DND-41 (cell line): ENCODE measurements at regions not wholly inside any gene's neighbourhood (a gene's known extent, or its start where the extent isn't known, plus 50 kb on each side); places are given as distances from the start of the nearest gene placed in this dataset.

Experiments used
- ATAC-seq: fragments of 200-7000 bp; cut with Tn5 transposase; 3 replicates; pipeline ENCODE4 v1.9.1; 2021; ENCODE audit warnings: low read depth; ENCODE audit not compliant: insufficient read depth
- DNase-seq: peaks from one replicate; pipeline ENCODE4 v3.0.0-alpha.2; 2020
- H2AFZ ChIP-seq: 2 replicates; pipeline ENCODE4 v1.6.0; 2012; ENCODE audit warnings: low read depth, low read length
- H3K27ac ChIP-seq: 2 replicates; pipeline ENCODE4 v1.5.1; 2012; ENCODE audit warnings: low read length, inconsistent platforms
- H3K27me3 ChIP-seq: fragments of 200-600 bp; sonication (generic); 2 replicates; pipeline ENCODE4 v1.6.0; 2012; ENCODE audit warnings: low read length, mild to moderate bottlenecking, inconsistent platforms; ENCODE audit not compliant: insufficient read depth, poor library complexity
- H3K36me3 ChIP-seq: 2 replicates; pipeline ENCODE4 v1.5.1; 2012; ENCODE audit warnings: low read length, inconsistent platforms; ENCODE audit not compliant: insufficient read depth
- H3K4me1 ChIP-seq: 2 replicates; pipeline ENCODE4 v1.5.1; 2012; ENCODE audit warnings: mild to moderate bottlenecking, low read length; ENCODE audit not compliant: insufficient read depth
- H3K4me2 ChIP-seq: 2 replicates; pipeline ENCODE4 v1.6.0; 2012; ENCODE audit warnings: mild to moderate bottlenecking, moderate library complexity, low read length, inconsistent platforms; ENCODE audit not compliant: insufficient read depth
- H3K4me3 ChIP-seq, 2 experiments: fragments of 200-600 bp in 1 of 2; shearing (Covaris generic) in 1 of 2; 2 replicates each; pipeline ENCODE4 v1.5.1; 2012 to 2016; ENCODE audit warnings: inconsistent platforms in 2 of 2, low read length in 2 of 2, mild to moderate bottlenecking in 2 of 2, low read depth in 1 of 2, moderate library complexity in 1 of 2
- H3K79me2 ChIP-seq: 2 replicates; pipeline ENCODE4 v1.6.0; 2012; ENCODE audit warnings: low read length, inconsistent platforms; ENCODE audit not compliant: insufficient read depth
- H3K9ac ChIP-seq: 2 replicates; pipeline ENCODE4 v1.6.0; 2012; ENCODE audit warnings: low read depth, mild to moderate bottlenecking, inconsistent platforms, low read length, moderate library complexity
- H3K9me3 ChIP-seq: 2 replicates; pipeline ENCODE4 v1.5.1; 2012; ENCODE audit warnings: low read length, moderate library complexity, mild to moderate bottlenecking, inconsistent platforms; ENCODE audit not compliant: insufficient read depth, severe bottlenecking
- H4K20me1 ChIP-seq: 2 replicates; pipeline ENCODE4 v1.6.0; 2012; ENCODE audit warnings: low read length; ENCODE audit not compliant: insufficient read depth
- CTCF ChIP-seq: IDR thresholded peaks from 2 replicates; pipeline ENCODE4 v1.5.1; 2012; ENCODE audit warnings: borderline replicate concordance, low read length, moderate library complexity, mild to moderate bottlenecking; ENCODE audit not compliant: poor library complexity, severe bottlenecking; ENCODE audit errors: extremely low read depth
- EZH2 ChIP-seq: IDR thresholded peaks from 3 replicates; pipeline ENCODE4 v1.6.1; 2012; ENCODE audit warnings: borderline replicate concordance, low read depth, mild to moderate bottlenecking, moderate library complexity, low read length, inconsistent platforms; ENCODE audit not compliant: severe bottlenecking

GRCh38 chr1:213331631-213332175 is 280.7 kb downstream of the RPS6KC1 start:
- no peak overlapping the region for H3K9ac ChIP-seq
- no peaks in the 10 kb centered on the region for H3K4me1 ChIP-seq
- H2AFZ ChIP-seq, result no peak overlapping the region
- no peak for TF ChIP-seq EZH2
- no peak for TF ChIP-seq CTCF
- no peaks in the 10 kb centered on the region for H3K36me3 ChIP-seq
- H3K27me3 ChIP-seq, result peaks cover 7% of the 10 kb centered on the region
- H3K79me2 ChIP-seq, result no peaks in the 10 kb centered on the region
- no peak overlapping the region for H3K27ac ChIP-seq
- no peak overlapping the region for H3K4me2 ChIP-seq
- no peaks in the 10 kb centered on the region for H3K9me3 ChIP-seq
- no peaks in the 10 kb centered on the region for H4K20me1 ChIP-seq
- DNase-seq, result no peak
- no peak overlapping the region for H3K4me3 ChIP-seq
- ATAC-seq, result no peak

- H3K27ac ChIP-seq, result no peak overlapping the region
- H3K4me1 ChIP-seq, result no peaks in the 10 kb centered on the region
- no peak for TF ChIP-seq EZH2
- no peak for TF ChIP-seq CTCF
- peak; percentile 6 for DNase-seq
- no peak overlapping the region for H3K4me2 ChIP-seq
- no peaks in the 10 kb centered on the region for H3K9me3 ChIP-seq
- ATAC-seq, result peak; percentile 52; the same call in 1 of the 3 replicates
- no peaks in the 10 kb centered on the region for H4K20me1 ChIP-seq
- H2AFZ ChIP-seq, result no peak overlapping the region
- H3K79me2 ChIP-seq, result no peaks in the 10 kb centered on the region
- H3K27me3 ChIP-seq, result peaks cover 7% of the 10 kb centered on the region
- H3K4me3 ChIP-seq, result no peak overlapping the region
- no peaks in the 10 kb centered on the region for H3K36me3 ChIP-seq
- H3K9ac ChIP-seq, result no peak overlapping the region
Measured at GRCh38 chr1:213332491-213332890, 281.4 kb downstream of the RPS6KC1 start.

GRCh38 chr1:213333121-213333520 is 282.1 kb downstream of the RPS6KC1 start:
- Histone ChIP-seq H3K36me3 (no peaks in the 10 kb centered on the region), H3K9ac (no peak overlapping the region), H3K4me2 (no peak overlapping the region), H3K79me2 (no peaks in the 10 kb centered on the region), H3K4me1 (no peaks in the 10 kb centered on the region), H3K27ac (no peak overlapping the region), H4K20me1 (no peaks in the 10 kb centered on the region), H2AFZ (no peak overlapping the region), H3K4me3 (no peak overlapping the region), H3K9me3 (no peaks in the 10 kb centered on the region), H3K27me3 (peaks cover 5% of the 10 kb centered on the region)
- no peak for DNase-seq
- no peak for ATAC-seq
- TF ChIP-seq CTCF, result no peak

GRCh38 chr1:213335084-213335483 is 284.0 kb downstream of the RPS6KC1 start:
- no peaks in the 10 kb centered on the region for H3K79me2 ChIP-seq

More at GRCh38 chr1:213335084-213335483, 284.0 kb downstream of the RPS6KC1 start:
- Histone ChIP-seq H3K36me3 (no peaks in the 10 kb centered on the region), H3K9ac (no peak overlapping the region), H3K4me2 (no peak overlapping the region), H2AFZ (no peak overlapping the region), H3K27ac (no peak overlapping the region), H3K27me3 (no peaks in the 10 kb centered on the region), H3K4me3 (no peak overlapping the region), H4K20me1 (no peaks in the 10 kb centered on the region), H3K4me1 (no peaks in the 10 kb centered on the region), H3K9me3 (no peaks in the 10 kb centered on the region)
- DNase-seq, result no peak
- no peak for TF ChIP-seq EZH2
- TF ChIP-seq CTCF, result no peak
- ATAC-seq, result no peak
